AG08396 (cell line): ENCODE measurements at regions not wholly inside any gene's neighbourhood (a gene's known extent, or its start where the extent isn't known, plus 50 kb on each side); places are given as distances from the start of the nearest gene placed in this dataset.

Source experiments
- DNase-seq: peaks from one replicate; pipeline ENCODE4 v3.0.0; 2012; ENCODE audit warnings: low spot score, mixed read lengths

GRCh38 chr6:81863123-81863522, 110.6 kb upstream of the TENT5A start:
- no peak for DNase-seq

- no peak for DNase-seq
Observed at GRCh38 chr6:81861281-81861680, 108.8 kb upstream of the TENT5A start.

GRCh38 chr6:81859884-81860283, 107.4 kb upstream of the TENT5A start:
- DNase-seq: peak; percentile 11

- no peak for DNase-seq
Observed at GRCh38 chr6:81857812-81858211, 105.3 kb upstream of the TENT5A start.

GRCh38 chr6:81856872-81857271, 104.4 kb upstream of the TENT5A start:
- no peak for DNase-seq

- no peak for DNase-seq
Observed at GRCh38 chr6:81854474-81854873, 102.0 kb upstream of the TENT5A start.

GRCh38 chr6:81853975-81854374, 101.5 kb upstream of the TENT5A start:
- DNase-seq: no peak

GRCh38 chr6:81849248-81849647, 96.8 kb upstream of the TENT5A start:
- no peak for DNase-seq

GRCh38 chr6:81847866-81848265, 95.4 kb upstream of the TENT5A start:
- no peak for DNase-seq

- no peak for DNase-seq
Observed at GRCh38 chr6:81844686-81845085, 92.2 kb upstream of the TENT5A start.

GRCh38 chr6:81843302-81843701, 90.8 kb upstream of the TENT5A start:
- no peak for DNase-seq

GRCh38 chr6:81842254-81842653, 89.8 kb upstream of the TENT5A start:
- DNase-seq: no peak

GRCh38 chr6:81838724-81839426, 86.4 kb upstream of the TENT5A start:
- DNase-seq: no peak

- no peak for DNase-seq
Observed at GRCh38 chr6:81838031-81838430, 85.5 kb upstream of the TENT5A start.

- DNase-seq: peak; percentile 43
Observed at GRCh38 chr6:81834141-81834681, 81.7 kb upstream of the TENT5A start.

- no peak for DNase-seq
Observed at GRCh38 chr6:81832304-81832703, 79.8 kb upstream of the TENT5A start.

- DNase-seq: no peak
Observed at GRCh38 chr6:81831274-81831673, 78.8 kb upstream of the TENT5A start.

- DNase-seq: no peak
Observed at GRCh38 chr6:81826784-81827183, 74.3 kb upstream of the TENT5A start.

GRCh38 chr6:81822568-81822967, 70.1 kb upstream of the TENT5A start:
- no peak for DNase-seq

- no peak for DNase-seq
Observed at GRCh38 chr6:81821449-81821848, 69.0 kb upstream of the TENT5A start.

- no peak for DNase-seq
Observed at GRCh38 chr6:81820980-81821379, 68.5 kb upstream of the TENT5A start.

- DNase-seq: no peak
Observed at GRCh38 chr6:81820422-81820821, 67.9 kb upstream of the TENT5A start.

GRCh38 chr6:81819767-81820166, 67.3 kb upstream of the TENT5A start:
- DNase-seq: no peak

GRCh38 chr6:81818901-81819361, 66.5 kb upstream of the TENT5A start:
- no peak for DNase-seq
